Pulmonary artery endothelial cell (primary cell): ENCODE measurements at regions not wholly inside any gene's neighbourhood (a gene's known extent, or its start where the extent isn't known, plus 50 kb on each side); places are given as distances from the start of the nearest gene placed in this dataset.

Source experiments
- DNase-seq: peaks from one replicate; pipeline ENCODE4 v3.0.0-alpha.2; 2011; ENCODE audit warnings: low read depth, low spot score

DNA sequence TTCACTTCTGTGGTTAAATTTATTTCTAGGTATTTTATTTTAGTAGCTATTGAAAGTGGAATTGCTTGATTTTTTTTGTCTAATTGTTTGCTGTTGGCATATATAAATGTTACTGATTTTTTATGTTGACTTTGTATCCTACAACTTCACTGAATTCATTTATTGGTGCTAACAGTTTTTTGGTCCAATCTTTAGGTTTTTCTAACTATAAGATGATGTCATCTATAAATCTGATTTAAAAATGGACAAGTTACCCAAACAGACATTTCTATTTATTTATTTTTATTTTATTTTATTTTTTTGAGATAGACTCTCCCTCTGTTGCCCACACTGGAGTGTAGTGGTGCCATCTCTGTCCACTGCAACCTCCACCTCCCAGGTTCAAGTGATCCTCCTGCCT, 162.3 kb downstream of the COX7C start:
- no peak for DNase-seq

DNA sequence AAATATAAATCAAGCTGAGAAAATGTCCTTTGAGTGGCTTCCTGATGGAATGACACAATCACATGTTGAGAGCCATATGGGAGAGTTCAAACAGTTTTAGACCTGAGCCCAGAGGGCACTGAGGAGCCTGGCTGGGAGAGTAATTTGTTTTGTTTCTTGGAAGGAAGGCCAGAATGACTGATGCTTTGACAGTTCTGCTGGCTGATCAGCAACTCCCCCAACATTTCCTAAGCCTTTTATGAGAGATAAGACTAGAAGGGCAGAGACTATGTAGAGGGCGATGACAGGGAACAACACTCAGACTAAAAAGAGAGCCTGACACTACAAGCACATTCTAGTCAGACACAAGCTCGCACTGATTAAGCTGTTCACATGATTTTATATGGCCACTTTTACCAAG, 169.2 kb downstream of the COX7C start:
- no peak for DNase-seq

GRCh38 chr5:86795659-86796058, 177.9 kb downstream of the COX7C start:
- DNase-seq: no peak

- no peak for DNase-seq
Measured at GRCh38 chr5:86797677-86798076, 179.9 kb downstream of the COX7C start.

GRCh38 chr5:86806206-86806605, 188.5 kb downstream of the COX7C start:
- DNase-seq: no peak

DNA sequence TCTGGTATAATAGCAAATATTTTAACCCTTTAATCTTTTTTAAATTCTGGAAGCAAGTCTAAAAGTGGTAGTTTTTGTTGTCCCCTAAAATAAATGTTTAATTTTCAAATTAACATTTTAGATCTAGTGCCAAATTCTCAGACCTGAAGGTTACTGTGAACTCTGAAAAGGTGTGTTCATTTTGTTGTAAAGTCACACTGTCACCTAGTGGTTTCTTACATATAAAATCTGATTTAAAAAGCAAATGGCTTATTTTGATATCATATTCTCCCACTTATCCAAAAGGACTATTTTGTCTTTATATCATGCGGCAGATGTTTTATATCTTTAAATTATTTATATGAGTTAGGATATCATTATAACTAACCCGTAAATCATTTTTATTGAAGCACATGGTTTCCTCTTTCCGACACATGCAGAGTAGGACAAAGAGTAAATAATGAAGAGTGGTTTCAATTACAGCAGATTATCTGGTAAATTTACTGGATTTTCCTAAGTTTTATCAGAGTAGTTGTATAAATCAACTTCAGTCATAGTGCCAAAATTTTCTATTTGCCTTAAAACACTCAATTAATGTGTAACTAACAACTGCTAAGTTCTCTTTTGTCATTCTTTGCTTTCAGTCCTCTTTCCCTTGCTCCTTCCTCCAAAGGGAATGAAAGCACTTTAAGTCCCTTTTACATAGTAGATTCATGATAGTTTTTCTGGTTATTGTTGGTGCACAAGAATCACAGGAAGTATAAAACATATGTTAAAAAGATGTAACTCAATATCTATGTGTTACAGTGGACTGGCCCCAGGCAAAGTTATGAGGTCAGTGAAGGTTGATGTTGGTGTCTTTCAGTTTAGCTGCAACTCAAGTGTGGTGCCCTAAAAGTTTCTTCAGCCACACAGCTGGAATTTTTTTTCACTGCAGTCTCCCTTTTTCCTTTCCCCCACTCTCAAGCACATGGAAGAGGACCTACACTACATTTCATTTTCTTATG, 189.6 kb downstream of the COX7C start:
- no peak for DNase-seq

- no peak for DNase-seq
Measured at GRCh38 chr5:86814315-86814714, 196.6 kb downstream of the COX7C start.

DNA sequence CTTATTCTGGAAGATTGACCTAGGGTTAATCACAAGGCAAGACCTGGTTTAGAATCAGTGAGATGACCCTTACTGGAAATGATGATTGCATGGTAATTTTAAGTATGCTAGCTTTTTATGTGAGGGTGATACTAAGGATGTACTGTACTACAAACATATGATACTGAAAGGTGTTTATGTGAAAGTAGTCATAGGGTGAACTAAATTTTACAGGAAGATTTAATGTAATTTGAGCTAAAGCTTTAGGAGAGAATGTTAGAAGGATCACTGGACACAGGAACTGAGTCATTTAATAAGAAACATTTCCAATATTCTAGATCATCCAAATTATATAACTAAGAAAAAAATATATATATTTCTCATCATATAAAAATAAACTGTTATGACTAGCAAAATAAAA, 197.2 kb downstream of the COX7C start:
- DNase-seq: no peak

GRCh38 chr5:86824637-86825036, 206.9 kb downstream of the COX7C start:
- DNase-seq: no peak

DNA sequence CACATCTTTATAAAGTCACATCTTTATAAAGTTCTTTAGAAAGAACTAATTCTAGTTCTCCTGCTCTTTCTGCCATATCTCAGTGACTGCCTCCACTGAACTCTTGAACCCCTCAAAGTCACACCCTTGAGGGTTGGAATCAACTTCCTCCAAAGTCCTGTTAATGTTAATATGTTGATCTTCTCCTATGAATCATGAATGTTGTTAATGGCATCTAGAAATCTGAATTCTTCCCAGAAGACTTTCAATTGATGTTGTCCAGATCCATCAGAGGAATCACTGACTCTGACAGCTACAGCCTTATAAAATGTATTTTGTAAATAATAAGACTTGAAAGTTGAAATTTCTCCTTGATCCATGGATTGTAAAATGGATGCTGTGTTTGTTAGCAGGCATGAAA, 213.4 kb downstream of the COX7C start:
- no peak for DNase-seq

DNA sequence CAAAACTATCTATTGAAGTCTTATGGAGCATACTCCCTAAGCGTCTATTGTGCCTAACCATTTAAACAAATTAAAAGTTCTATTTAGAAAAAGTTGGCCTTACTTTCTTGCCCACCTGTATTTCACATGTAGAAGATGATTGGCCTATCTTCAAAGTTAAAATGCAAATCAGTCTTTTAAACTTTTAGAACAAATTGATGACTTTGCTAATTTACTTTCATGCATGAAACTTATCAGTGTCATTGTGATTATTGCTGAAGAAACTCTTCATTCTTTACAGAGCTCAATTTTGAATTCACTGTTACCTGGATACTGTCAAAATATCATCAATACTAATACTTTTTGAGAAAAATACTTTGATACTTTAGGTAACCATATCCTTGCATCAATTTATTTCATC, 216.1 kb downstream of the COX7C start:
- no peak for DNase-seq

DNA sequence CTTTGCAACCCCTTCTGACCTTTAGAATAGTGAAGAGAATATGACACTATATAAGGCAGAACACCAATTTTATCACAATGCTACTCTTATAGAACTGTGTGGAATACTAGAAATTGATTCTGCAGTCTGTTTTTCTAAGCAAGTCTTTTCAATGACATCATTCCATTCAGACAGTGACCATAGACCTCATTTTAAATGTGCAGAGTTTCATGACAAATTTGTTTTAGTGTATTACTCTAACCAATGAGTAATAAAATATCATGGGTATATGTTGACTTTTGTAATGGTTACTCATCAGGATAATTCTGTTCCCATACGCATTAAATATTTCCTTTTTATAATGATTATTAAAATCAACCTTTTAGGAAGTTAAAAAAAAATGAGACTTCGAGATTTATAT, 219.9 kb downstream of the COX7C start:
- DNase-seq: no peak

DNA sequence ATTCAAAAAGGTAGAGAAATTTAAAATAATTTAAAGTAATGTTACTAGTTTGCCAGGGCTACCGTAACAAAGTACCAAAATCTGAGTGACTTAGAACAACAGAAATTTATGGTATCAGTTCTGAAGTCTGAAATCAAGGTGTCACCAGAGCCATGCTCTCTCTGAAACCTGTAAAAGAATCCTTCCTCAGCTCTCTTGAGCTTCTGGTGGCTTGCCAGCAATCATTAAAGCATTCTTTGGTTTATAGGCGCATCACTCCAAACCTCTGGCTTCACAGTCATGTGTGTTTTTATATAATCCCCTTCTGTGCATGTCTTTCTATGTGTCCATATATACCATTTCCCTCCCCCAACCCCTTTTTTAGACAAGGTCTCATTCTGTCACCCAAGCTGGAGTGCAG, 220.3 kb downstream of the COX7C start:
- no peak for DNase-seq

- DNase-seq: no peak
Measured at GRCh38 chr5:86841000-86841644, 223.4 kb downstream of the COX7C start.

GRCh38 chr5:86858442-86858841, 240.7 kb downstream of the COX7C start:
- DNase-seq: no peak

GRCh38 chr5:86861512-86861911, 243.8 kb downstream of the COX7C start:
- DNase-seq: no peak

DNA sequence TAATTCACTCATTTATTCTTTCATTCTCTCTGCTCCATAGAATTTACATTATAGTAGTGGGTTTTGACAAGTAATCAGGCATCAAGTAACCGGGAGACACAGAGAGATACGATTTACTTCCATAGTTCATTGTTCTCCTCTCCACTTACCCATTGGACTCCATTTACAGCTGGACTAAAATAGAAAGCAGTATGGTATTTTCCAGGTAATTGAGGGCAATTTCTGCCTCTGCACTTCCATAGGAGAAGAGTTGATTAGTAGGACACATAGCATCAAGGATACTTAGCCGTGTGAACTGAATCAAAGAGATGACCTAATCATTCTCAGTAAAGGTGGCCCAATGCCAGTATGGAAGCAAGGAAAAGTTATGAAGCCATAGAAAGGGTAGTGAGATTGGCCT, 244.4 kb downstream of the COX7C start:
- no peak for DNase-seq

DNA sequence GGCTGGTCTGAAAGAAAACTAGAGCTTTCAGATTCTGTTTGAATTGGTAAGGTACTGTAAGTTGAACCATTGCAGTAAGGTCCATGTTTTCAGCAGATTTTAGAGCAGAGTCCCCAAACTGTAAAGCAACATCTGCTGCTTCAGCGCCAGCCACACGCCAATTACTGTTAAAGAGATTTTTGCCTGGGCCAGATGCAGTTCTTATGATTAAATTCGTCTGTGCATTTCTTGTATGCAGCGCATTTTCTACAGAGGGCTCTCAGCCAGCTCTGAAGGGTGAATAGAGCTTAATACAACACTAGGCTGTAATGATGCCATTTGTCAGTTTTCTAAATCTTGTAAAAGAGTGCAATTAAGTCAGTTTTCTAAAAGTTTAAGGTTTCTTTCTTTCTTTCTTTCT, 246.3 kb downstream of the COX7C start:
- no peak for DNase-seq

GRCh38 chr5:86865256-86865785, 247.6 kb downstream of the COX7C start:
- no peak for DNase-seq

- DNase-seq: no peak
Measured at GRCh38 chr5:86866036-86866435, 248.3 kb downstream of the COX7C start.

- DNase-seq: no peak
Measured at GRCh38 chr5:86869268-86869667, 251.5 kb downstream of the COX7C start.

- DNase-seq: no peak
Measured at GRCh38 chr5:86875539-86875938, 257.8 kb downstream of the COX7C start.

- DNase-seq: no peak
Measured at GRCh38 chr5:86878250-86878649, 260.5 kb downstream of the COX7C start.
